ENCODE measurements at regions not wholly inside any gene's neighbourhood (a gene's known extent, or its start where the extent isn't known, plus 50 kb on each side); places are given as distances from the start of the nearest gene placed in this dataset.

DNA sequence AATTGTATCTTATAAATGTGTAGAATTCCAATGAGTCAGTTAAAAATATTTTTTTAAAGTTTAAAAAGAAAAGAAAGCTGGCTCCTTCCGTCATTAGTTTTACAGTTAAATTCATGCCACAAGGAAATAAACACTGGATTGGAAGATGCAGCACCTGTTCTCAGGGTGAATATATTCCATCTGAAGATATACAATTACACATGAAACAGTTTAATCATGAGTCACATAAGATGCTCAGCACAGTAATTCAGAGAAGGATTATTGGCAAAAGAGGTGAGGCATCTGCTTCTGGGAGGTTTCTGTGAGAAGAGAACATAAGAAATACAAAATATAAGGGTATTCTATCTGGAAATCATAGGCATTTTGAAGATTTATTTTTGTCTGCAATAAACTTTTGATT lies 376.5 kb upstream of the SORCS1 start:
- TF ChIP-seq, protein P1, sequence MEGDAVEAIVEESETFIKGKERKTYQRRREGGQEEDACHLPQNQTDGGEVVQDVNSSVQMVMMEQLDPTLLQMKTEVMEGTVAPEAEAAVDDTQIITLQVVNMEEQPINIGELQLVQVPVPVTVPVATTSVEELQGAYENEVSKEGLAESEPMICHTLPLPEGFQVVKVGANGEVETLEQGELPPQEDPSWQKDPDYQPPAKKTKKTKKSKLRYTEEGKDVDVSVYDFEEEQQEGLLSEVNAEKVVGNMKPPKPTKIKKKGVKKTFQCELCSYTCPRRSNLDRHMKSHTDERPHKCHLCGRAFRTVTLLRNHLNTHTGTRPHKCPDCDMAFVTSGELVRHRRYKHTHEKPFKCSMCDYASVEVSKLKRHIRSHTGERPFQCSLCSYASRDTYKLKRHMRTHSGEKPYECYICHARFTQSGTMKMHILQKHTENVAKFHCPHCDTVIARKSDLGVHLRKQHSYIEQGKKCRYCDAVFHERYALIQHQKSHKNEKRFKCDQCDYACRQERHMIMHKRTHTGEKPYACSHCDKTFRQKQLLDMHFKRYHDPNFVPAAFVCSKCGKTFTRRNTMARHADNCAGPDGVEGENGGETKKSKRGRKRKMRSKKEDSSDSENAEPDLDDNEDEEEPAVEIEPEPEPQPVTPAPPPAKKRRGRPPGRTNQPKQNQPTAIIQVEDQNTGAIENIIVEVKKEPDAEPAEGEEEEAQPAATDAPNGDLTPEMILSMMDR (conservative IDR thresholded peaks at IDR 0.05 in 1 of 2, IDR thresholded peaks at IDR 0.05 in 1 of 2; ENCODE audit: low read depth in 1 of 2, low read length in 2 of 2), result no peak
- TF ChIP-seq EZH2 (IDR thresholded peaks at IDR 0.05; ENCODE audit: low read length, missing control alignments), result no peak
- no peak for DNase-seq (ENCODE audit: low read depth in 2 of 2)
- H3K9me3 ChIP-seq (ENCODE audit: control insufficient read depth, insufficient read depth, low read depth, low read length), result no peaks in the 10 kb centered on the region

DNA sequence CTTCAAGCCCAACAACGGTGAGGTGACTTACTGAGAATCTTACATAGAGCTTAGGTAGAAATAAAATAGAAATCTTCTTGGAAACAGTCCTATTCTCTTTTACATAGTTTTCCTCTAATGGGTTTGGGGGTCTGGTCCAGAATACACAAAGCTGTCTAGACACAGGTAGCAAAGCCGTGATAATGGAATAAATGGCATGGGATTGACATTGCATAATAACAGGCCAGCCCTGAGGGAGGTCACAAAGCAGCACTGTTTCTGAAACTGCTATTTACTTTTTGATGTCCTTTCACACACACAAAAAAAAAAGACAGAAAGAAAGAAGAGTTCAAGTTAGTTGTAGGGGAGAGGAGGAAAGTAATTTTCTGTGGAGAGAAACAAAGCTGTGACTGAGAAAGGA lies 364.8 kb upstream of the SORCS1 start:
- Histone ChIP-seq H3K9me3 (ENCODE audit: control insufficient read depth, insufficient read depth, low read depth, low read length) (no peaks in the 10 kb centered on the region), H3K4me1 (ENCODE audit: control insufficient read depth, extremely low read depth, insufficient read depth, low read length) (no peaks in the 10 kb centered on the region), H3K27ac (ENCODE audit: insufficient read depth, low read length) (no peak overlapping the region), H3K9ac (ENCODE audit: insufficient read depth, low read length) (no peak overlapping the region), H3K4me2 (ENCODE audit: extremely low read depth, insufficient read depth, low read length) (no peak overlapping the region), H3K79me2 (ENCODE audit: control insufficient read depth, insufficient read depth, low read length) (no peaks in the 10 kb centered on the region), H3K36me3 (ENCODE audit: control insufficient read depth, insufficient read depth, low read length) (no peaks in the 10 kb centered on the region), H2AFZ (ENCODE audit: low read length) (no peak overlapping the region), H3K27me3 (ENCODE audit: control insufficient read depth, insufficient read depth, low read length) (no peaks in the 10 kb centered on the region), H3K4me3 (replicated peaks in 1 of 4; ENCODE audit: control extremely low read depth in 1 of 4, insufficient read depth in 1 of 4, low read depth in 3 of 4, low read length in 4 of 4) (no peak overlapping the region), H4K20me1 (ENCODE audit: control insufficient read depth, extremely low read depth, insufficient read depth, low read length) (no peaks in the 10 kb centered on the region)
- no peak for TF ChIP-seq EZH2 (IDR thresholded peaks at IDR 0.05; ENCODE audit: low read length, missing control alignments)
- TF ChIP-seq, protein P1 (conservative IDR thresholded peaks at IDR 0.05 in 1 of 2, IDR thresholded peaks at IDR 0.05 in 1 of 2; ENCODE audit: low read depth in 1 of 2, low read length in 2 of 2), result no peak
- no peak for DNase-seq (ENCODE audit: low read depth in 2 of 2)

More for the DNA sequence above, 376.5 kb upstream of the SORCS1 start:
- H3K4me1 ChIP-seq (ENCODE audit: control insufficient read depth, extremely low read depth, insufficient read depth, low read length), result no peaks in the 10 kb centered on the region
- no peaks in the 10 kb centered on the region for H3K36me3 ChIP-seq (ENCODE audit: control insufficient read depth, insufficient read depth, low read length)
- no peak overlapping the region for H3K4me3 ChIP-seq (replicated peaks in 1 of 4; ENCODE audit: control extremely low read depth in 1 of 4, insufficient read depth in 1 of 4, low read depth in 3 of 4, low read length in 4 of 4)
- no peak overlapping the region for H2AFZ ChIP-seq (ENCODE audit: low read length)
- H3K27ac ChIP-seq (ENCODE audit: insufficient read depth, low read length), result no peak overlapping the region
- no peaks in the 10 kb centered on the region for H3K27me3 ChIP-seq (ENCODE audit: control insufficient read depth, insufficient read depth, low read length)
- no peaks in the 10 kb centered on the region for H3K79me2 ChIP-seq (ENCODE audit: control insufficient read depth, insufficient read depth, low read length)
- H3K4me2 ChIP-seq (ENCODE audit: extremely low read depth, insufficient read depth, low read length), result no peak overlapping the region
- no peak overlapping the region for H3K9ac ChIP-seq (ENCODE audit: insufficient read depth, low read length)
- H4K20me1 ChIP-seq (ENCODE audit: control insufficient read depth, extremely low read depth, insufficient read depth, low read length), result no peaks in the 10 kb centered on the region

DNA sequence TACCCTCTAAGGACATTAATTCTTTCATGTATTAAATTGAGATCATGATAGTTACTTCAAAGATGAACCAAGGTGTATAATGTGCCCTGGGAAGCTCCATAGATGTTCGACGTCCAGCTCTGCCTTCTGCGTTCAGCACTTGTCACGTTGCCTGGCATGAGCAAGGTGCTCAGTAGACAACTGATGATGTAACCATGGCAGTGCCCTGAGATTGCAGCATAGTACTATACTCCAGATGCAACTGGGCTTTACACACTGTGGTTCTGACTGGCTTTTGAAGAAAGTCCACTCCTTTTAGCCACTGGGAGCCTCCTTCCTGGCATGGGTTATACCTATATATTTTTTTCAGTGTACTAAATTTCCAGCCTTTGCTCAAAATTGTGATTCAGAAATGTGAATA lies 355.8 kb upstream of the SORCS1 start:
- TF ChIP-seq, protein P1 (conservative IDR thresholded peaks at IDR 0.05 in 1 of 2, IDR thresholded peaks at IDR 0.05 in 1 of 2; ENCODE audit: low read depth in 1 of 2, low read length in 2 of 2), result no peak
- TF ChIP-seq EZH2 (IDR thresholded peaks at IDR 0.05; ENCODE audit: low read length, missing control alignments), result no peak
- H3K4me2 ChIP-seq (ENCODE audit: extremely low read depth, insufficient read depth, low read length), result no peak overlapping the region
- no peak overlapping the region for H2AFZ ChIP-seq (ENCODE audit: low read length)
- H3K9ac ChIP-seq (ENCODE audit: insufficient read depth, low read length), result no peak overlapping the region
- H3K9me3 ChIP-seq (ENCODE audit: control insufficient read depth, insufficient read depth, low read depth, low read length), result no peaks in the 10 kb centered on the region
- no peaks in the 10 kb centered on the region for H3K36me3 ChIP-seq (ENCODE audit: control insufficient read depth, insufficient read depth, low read length)
- H3K27me3 ChIP-seq (ENCODE audit: control insufficient read depth, insufficient read depth, low read length), result no peaks in the 10 kb centered on the region
- no peak for DNase-seq (ENCODE audit: low read depth in 2 of 2)
- H3K27ac ChIP-seq (ENCODE audit: insufficient read depth, low read length), result no peak overlapping the region
- H3K4me1 ChIP-seq (ENCODE audit: control insufficient read depth, extremely low read depth, insufficient read depth, low read length), result no peaks in the 10 kb centered on the region
- H4K20me1 ChIP-seq (ENCODE audit: control insufficient read depth, extremely low read depth, insufficient read depth, low read length), result no peaks in the 10 kb centered on the region
- no peak overlapping the region for H3K4me3 ChIP-seq (replicated peaks in 1 of 4; ENCODE audit: control extremely low read depth in 1 of 4, insufficient read depth in 1 of 4, low read depth in 3 of 4, low read length in 4 of 4)
- no peaks in the 10 kb centered on the region for H3K79me2 ChIP-seq (ENCODE audit: control insufficient read depth, insufficient read depth, low read length)

All from fibroblast of lung (primary cell).